SU-DHL-6 (cell line): ENCODE measurements at regions not wholly inside any gene's neighbourhood (a gene's known extent, or its start where the extent isn't known, plus 50 kb on each side); places are given as distances from the start of the nearest gene placed in this dataset.

Experiments used
- H2AFZ ChIP-seq: fragments of 200-600 bp; sonication (generic); 2 replicates; pipeline ENCODE4 v1.6.1; 2014; ENCODE audit warnings: low read depth, mild to moderate bottlenecking, moderate library complexity, mixed read lengths, antibody characterized with exemption, low read length; ENCODE audit not compliant: severe bottlenecking
- H3F3A ChIP-seq: fragments of 200-600 bp; shearing (Covaris generic); 2 replicates; pipeline ENCODE4 v1.6.0; 2016; ENCODE audit warnings: antibody characterized with exemption, mild to moderate bottlenecking; ENCODE audit not compliant: insufficient read depth
- H3K27ac ChIP-seq: fragments of 200-600 bp; sonication (generic); 2 replicates; pipeline ENCODE4 v1.5.1; 2016; ENCODE audit warnings: low read depth, mild to moderate bottlenecking, low read length, moderate library complexity, mixed read lengths
- H3K27me3 ChIP-seq: fragments of 200-600 bp; sonication (generic), shearing (Covaris generic); 2 replicates; pipeline ENCODE4 v1.6.0; 2014; ENCODE audit warnings: mild to moderate bottlenecking, low read length
- H3K36me3 ChIP-seq: fragments of 200-600 bp; sonication (generic); 2 replicates; pipeline ENCODE4 v1.6.1; 2014; ENCODE audit warnings: mild to moderate bottlenecking, low read length, mixed read lengths
- H3K4me2 ChIP-seq: fragments of 300-600, 200-600 bp; shearing (Covaris generic), sonication (generic); 2 replicates; pipeline ENCODE4 v1.6.0; 2014; ENCODE audit warnings: low read length, low read depth, mild to moderate bottlenecking; ENCODE audit not compliant: poor library complexity, severe bottlenecking
- H3K4me3 ChIP-seq: fragments of 200-600 bp; sonication (generic); 2 replicates; pipeline ENCODE4 v1.5.1; 2014; ENCODE audit warnings: antibody characterized with exemption, low read length, mild to moderate bottlenecking, mixed read lengths; ENCODE audit not compliant: insufficient read depth, poor library complexity, severe bottlenecking
- H3K79me2 ChIP-seq: fragments of 200-600 bp; sonication (generic); 2 replicates; pipeline ENCODE4 v1.6.1; 2014; ENCODE audit warnings: mild to moderate bottlenecking, low read length, moderate library complexity; ENCODE audit not compliant: insufficient read depth
- H3K9ac ChIP-seq: fragments of 200-600 bp; sonication (generic); 2 replicates; pipeline ENCODE4 v1.7.0; 2014; ENCODE audit warnings: mild to moderate bottlenecking, low read length
- H3K9me2 ChIP-seq: fragments of 200-600 bp; sonication (generic); replicated peaks from 2 replicates; pipeline ENCODE4 v1.6.1; 2014; ENCODE audit warnings: low read length; ENCODE audit not compliant: insufficient read depth
- H3K9me3 ChIP-seq: fragments of 200-600 bp; sonication (generic); 2 replicates; pipeline ENCODE4 v1.6.1; 2014; ENCODE audit warnings: low read length, mixed read lengths; ENCODE audit not compliant: insufficient read depth
- H4K20me1 ChIP-seq: fragments of 200-600 bp; sonication (generic); 2 replicates; pipeline ENCODE4 v1.6.1; 2014; ENCODE audit warnings: low read depth, mild to moderate bottlenecking, antibody characterized with exemption, low read length, moderate library complexity, mixed read lengths
- CTCF ChIP-seq: fragments of 200-600 bp; sonication (generic); IDR thresholded peaks from one replicate; pipeline ENCODE4 v1.5.1; 2017; ENCODE audit warnings: antibody characterized with exemption, mild to moderate bottlenecking, low read length, moderate library complexity; ENCODE audit not compliant: insufficient read depth, poor library complexity, severe bottlenecking
- EZH2phosphoT487 ChIP-seq: fragments of 200-600 bp; sonication (generic), shearing (Covaris generic); conservative IDR thresholded peaks from 2 replicates; pipeline ENCODE4 v1.6.1; 2018; ENCODE audit warnings: mild to moderate bottlenecking, antibody characterized with exemption, low read length, moderate library complexity, mixed read lengths

DNA sequence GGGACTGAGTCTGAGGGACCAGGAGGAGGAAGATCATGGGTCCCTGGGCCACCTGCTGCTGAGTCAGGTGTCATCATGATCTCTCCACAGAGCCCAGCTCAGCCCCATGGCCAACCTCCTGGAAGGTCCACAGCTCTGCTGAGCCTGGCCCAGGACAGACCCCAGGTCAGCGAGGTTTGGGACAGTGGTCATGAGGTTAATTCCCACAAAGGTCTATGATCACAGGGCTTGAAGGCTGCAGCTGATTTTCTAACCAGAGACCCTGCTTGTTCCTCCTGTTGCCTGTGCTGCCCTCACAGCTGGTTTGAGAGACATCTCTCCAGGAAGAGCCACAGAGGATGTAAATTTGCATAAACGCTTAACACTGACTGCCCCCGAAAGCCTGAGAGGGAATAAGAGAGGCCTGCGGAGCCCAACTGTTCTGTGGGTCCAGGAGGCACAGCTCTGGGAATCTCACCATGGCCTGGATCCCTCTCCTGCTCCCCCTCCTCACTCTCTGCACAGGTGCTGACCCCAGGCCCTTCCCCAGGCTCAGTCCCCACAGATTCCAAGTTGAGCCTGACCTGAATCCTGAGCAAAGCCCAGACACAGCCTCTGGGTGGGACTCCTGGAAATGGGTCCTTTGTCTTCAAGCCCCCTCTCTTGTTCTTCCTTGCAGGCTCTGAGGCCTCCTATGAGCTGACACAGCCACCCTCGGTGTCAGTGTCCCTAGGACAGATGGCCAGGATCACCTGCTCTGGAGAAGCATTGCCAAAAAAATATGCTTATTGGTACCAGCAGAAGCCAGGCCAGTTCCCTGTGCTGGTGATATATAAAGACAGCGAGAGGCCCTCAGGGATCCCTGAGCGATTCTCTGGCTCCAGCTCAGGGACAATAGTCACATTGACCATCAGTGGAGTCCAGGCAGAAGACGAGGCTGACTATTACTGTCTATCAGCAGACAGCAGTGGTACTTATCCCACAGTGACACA lies 102.8 kb downstream of the GGTLC2 start:
- H3K27me3 ChIP-seq: no peaks in the 10 kb centered on the region
- no peaks in the 10 kb centered on the region for H3K9me3 ChIP-seq
- peak overlapping the region; percentile 31 for H3K27ac ChIP-seq

GRCh38 chr22:22748297-22748743 lies 103.9 kb downstream of the GGTLC2 start:
- Histone ChIP-seq H2AFZ (no peak overlapping the region), H3K79me2 (no peaks in the 10 kb centered on the region), H3K27me3 (no peaks in the 10 kb centered on the region), H4K20me1 (no peaks in the 10 kb centered on the region), H3K9me3 (no peaks in the 10 kb centered on the region), H3F3A (peaks cover 5% of the 10 kb centered on the region; the same call in 1 of the 2 replicates), H3K4me3 (no peak overlapping the region), H3K9ac (no peak overlapping the region), H3K36me3 (no peaks in the 10 kb centered on the region), H3K9me2 (no peaks in the 10 kb centered on the region), H3K27ac (no peak overlapping the region), H3K4me2 (no peak overlapping the region)
- TF ChIP-seq CTCF (peak; percentile 97), EZH2phosphoT487 (no peak)

More for the DNA sequence above, 102.8 kb downstream of the GGTLC2 start:
- no peaks in the 10 kb centered on the region for H3K9me2 ChIP-seq
- H2AFZ ChIP-seq: no peak overlapping the region
- H3K79me2 ChIP-seq: no peaks in the 10 kb centered on the region
- H3K9ac ChIP-seq: no peak overlapping the region
- no peak for TF ChIP-seq CTCF
- TF ChIP-seq EZH2phosphoT487: no peak
- H3K4me3 ChIP-seq: no peak overlapping the region
- H4K20me1 ChIP-seq: no peaks in the 10 kb centered on the region
- H3K4me2 ChIP-seq: peak overlapping the region; percentile 31
- peaks cover 5% of the 10 kb centered on the region; the same call in 1 of the 2 replicates for H3F3A ChIP-seq
- no peaks in the 10 kb centered on the region for H3K36me3 ChIP-seq

DNA sequence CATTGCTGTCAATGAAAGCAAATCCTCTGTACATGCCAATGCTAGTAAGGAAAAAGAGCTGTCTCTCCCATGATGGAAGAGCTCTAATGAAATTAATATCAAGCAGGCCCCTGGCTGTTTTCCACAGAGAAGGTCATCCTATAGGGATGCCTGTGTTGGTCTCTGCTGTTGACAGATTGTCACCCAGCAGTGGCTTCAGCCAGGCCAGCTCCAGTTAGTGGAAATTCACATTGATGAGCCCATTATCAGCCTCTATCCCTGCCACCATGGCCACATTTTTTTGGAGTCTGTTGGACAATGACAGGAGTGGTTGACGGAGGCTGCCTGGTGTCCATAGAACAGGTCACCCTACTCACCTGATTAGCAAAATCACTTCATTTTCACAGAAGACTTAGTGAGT lies 104.3 kb downstream of the GGTLC2 start:
- no peak for TF ChIP-seq EZH2phosphoT487
- TF ChIP-seq CTCF: no peak
- H3K9ac ChIP-seq: no peak overlapping the region
- no peaks in the 10 kb centered on the region for H3K27me3 ChIP-seq
- no peaks in the 10 kb centered on the region for H3K9me3 ChIP-seq
- H3K27ac ChIP-seq: no peak overlapping the region
- peaks cover 5% of the 10 kb centered on the region; the same call in 1 of the 2 replicates for H3F3A ChIP-seq
- no peaks in the 10 kb centered on the region for H3K36me3 ChIP-seq
- no peak overlapping the region for H3K4me3 ChIP-seq
- H3K4me2 ChIP-seq: no peak overlapping the region
- H4K20me1 ChIP-seq: no peaks in the 10 kb centered on the region
- no peaks in the 10 kb centered on the region for H3K9me2 ChIP-seq
- H2AFZ ChIP-seq: no peak overlapping the region
- H3K79me2 ChIP-seq: no peaks in the 10 kb centered on the region
